OCI-LY1 (cell line): ENCODE measurements at regions not wholly inside any gene's neighbourhood (a gene's known extent, or its start where the extent isn't known, plus 50 kb on each side); places are given as distances from the start of the nearest gene placed in this dataset.

Source experiments
- H2AFZ ChIP-seq: fragments of 200-600 bp; sonication (generic), shearing (Covaris generic); 2 replicates; pipeline ENCODE4 v1.6.0; 2014; ENCODE audit warnings: antibody characterized with exemption, mild to moderate bottlenecking, low read length
- H3F3A ChIP-seq: fragments of 200-600 bp; sonication (generic), shearing (Covaris generic); 2 replicates; pipeline ENCODE4 v1.6.0; 2014; ENCODE audit warnings: mild to moderate bottlenecking, antibody characterized with exemption, low read length, moderate library complexity; ENCODE audit not compliant: insufficient read depth
- H3K27ac ChIP-seq: fragments of 200-600 bp; sonication (generic); 2 replicates; pipeline ENCODE4 v1.5.1; 2014; ENCODE audit warnings: low read length, mixed run types, mild to moderate bottlenecking, low read depth; ENCODE audit not compliant: poor library complexity, severe bottlenecking
- H3K27me3 ChIP-seq: fragments of 200-600 bp; sonication (generic); 2 replicates; pipeline ENCODE4 v1.6.0; 2014; ENCODE audit warnings: antibody characterized with exemption, mild to moderate bottlenecking, low read length, moderate library complexity; ENCODE audit not compliant: insufficient read depth
- H3K36me3 ChIP-seq: fragments of 200-600 bp; sonication (generic); 2 replicates; pipeline ENCODE4 v1.6.1; 2014; ENCODE audit warnings: mild to moderate bottlenecking, antibody characterized with exemption, low read length, moderate library complexity, mixed read lengths; ENCODE audit not compliant: insufficient read depth
- H3K4me1 ChIP-seq: fragments of 200-600 bp; sonication (generic); 2 replicates; pipeline ENCODE4 v1.5.1; 2014; ENCODE audit warnings: mild to moderate bottlenecking, low read length, moderate library complexity; ENCODE audit not compliant: insufficient read depth, severe bottlenecking
- H3K4me2 ChIP-seq: fragments of 200-600 bp; sonication (generic), shearing (Covaris generic); 2 replicates; pipeline ENCODE4 v1.6.1; 2014; ENCODE audit warnings: low read length
- H3K4me3 ChIP-seq: fragments of 200-600 bp; sonication (generic); 2 replicates; pipeline ENCODE4 v1.5.1; 2014; ENCODE audit warnings: low read length, low read depth, mild to moderate bottlenecking, mixed read lengths; ENCODE audit not compliant: poor library complexity, severe bottlenecking
- H3K79me2 ChIP-seq: fragments of 200-600 bp; shearing (Covaris generic); 2 replicates; pipeline ENCODE4 v1.6.1; 2016; ENCODE audit warnings: mixed run types, low read length, mixed read lengths; ENCODE audit not compliant: insufficient read depth
- H3K9ac ChIP-seq: fragments of 200-600 bp; sonication (generic), shearing (Covaris generic); 2 replicates; pipeline ENCODE4 v1.6.1; 2014; ENCODE audit warnings: mild to moderate bottlenecking, low read length, mixed read lengths
- H3K9me2 ChIP-seq: fragments of 200-600 bp; sonication (generic), shearing (Covaris generic); 2 replicates; pipeline ENCODE4 v1.6.1; 2014; ENCODE audit warnings: low read depth, mild to moderate bottlenecking, low read length, mixed read lengths
- H3K9me3 ChIP-seq: fragments of 200-600 bp; shearing (Covaris generic); 2 replicates; pipeline ENCODE4 v1.6.1; 2014; ENCODE audit warnings: low read length, mixed read lengths
- H4K20me1 ChIP-seq: fragments of 200-600 bp; sonication (generic), shearing (Covaris generic); 2 replicates; pipeline ENCODE4 v1.6.0; 2016; ENCODE audit warnings: mild to moderate bottlenecking, low read length; ENCODE audit not compliant: insufficient read depth
- CTCF ChIP-seq: fragments of 200-600 bp; sonication (generic), shearing (Covaris generic); IDR thresholded peaks from 2 replicates; pipeline ENCODE4 v1.5.1; 2017; ENCODE audit warnings: mild to moderate bottlenecking, antibody characterized with exemption, low read length, moderate library complexity, mixed read lengths
- EZH2 ChIP-seq: fragments of 200-600 bp; sonication (generic), shearing (Covaris generic); IDR thresholded peaks from 2 replicates; pipeline ENCODE4 v1.8.0; 2017; ENCODE audit warnings: borderline replicate concordance, mixed run types, mild to moderate bottlenecking, antibody characterized with exemption, low read length, moderate library complexity, mixed read lengths

GRCh38 chr5:174609116-174609515 lies 115.3 kb upstream of the MSX2 start:
- H3K4me3 ChIP-seq = no peak overlapping the region
- no peaks in the 10 kb centered on the region for H4K20me1 ChIP-seq
- no peak overlapping the region for H2AFZ ChIP-seq
- no peaks in the 10 kb centered on the region for H3F3A ChIP-seq
- no peaks in the 10 kb centered on the region for H3K79me2 ChIP-seq
- no peaks in the 10 kb centered on the region for H3K9me3 ChIP-seq
- H3K36me3 ChIP-seq = no peaks in the 10 kb centered on the region
- H3K4me2 ChIP-seq = no peak overlapping the region
- H3K27ac ChIP-seq = no peak overlapping the region
- H3K27me3 ChIP-seq = no peaks in the 10 kb centered on the region
- TF ChIP-seq CTCF (no peak), EZH2 (no peak)
- no peaks in the 10 kb centered on the region for H3K9me2 ChIP-seq
- H3K4me1 ChIP-seq = no peaks in the 10 kb centered on the region
- H3K9ac ChIP-seq = no peak overlapping the region

- no peaks in the 10 kb centered on the region for H3F3A ChIP-seq
- H3K9me3 ChIP-seq = no peaks in the 10 kb centered on the region
- no peaks in the 10 kb centered on the region for H3K36me3 ChIP-seq
- H3K4me2 ChIP-seq = no peak overlapping the region
- no peak overlapping the region for H3K4me3 ChIP-seq
- H3K79me2 ChIP-seq = no peaks in the 10 kb centered on the region
- no peak overlapping the region for H3K9ac ChIP-seq
- no peaks in the 10 kb centered on the region for H3K27me3 ChIP-seq
- H3K4me1 ChIP-seq = no peaks in the 10 kb centered on the region
- H2AFZ ChIP-seq = no peak overlapping the region
- no peak overlapping the region for H3K27ac ChIP-seq
- TF ChIP-seq EZH2 = no peak
- no peak for TF ChIP-seq CTCF
- H4K20me1 ChIP-seq = no peaks in the 10 kb centered on the region
- H3K9me2 ChIP-seq = no peaks in the 10 kb centered on the region
Observed at GRCh38 chr5:174610968-174611367, 113.4 kb upstream of the MSX2 start.

- TF ChIP-seq CTCF (no peak), EZH2 (no peak)
- no peaks in the 10 kb centered on the region for H3K36me3 ChIP-seq
- H3K79me2 ChIP-seq = no peaks in the 10 kb centered on the region
- H3K4me1 ChIP-seq = no peaks in the 10 kb centered on the region
- no peak overlapping the region for H3K9ac ChIP-seq
- H2AFZ ChIP-seq = no peak overlapping the region
- no peak overlapping the region for H3K4me2 ChIP-seq
- no peak overlapping the region for H3K4me3 ChIP-seq
- no peaks in the 10 kb centered on the region for H3K9me2 ChIP-seq
- H4K20me1 ChIP-seq = no peaks in the 10 kb centered on the region
- H3K27ac ChIP-seq = no peak overlapping the region
- no peaks in the 10 kb centered on the region for H3F3A ChIP-seq
- no peaks in the 10 kb centered on the region for H3K9me3 ChIP-seq
- H3K27me3 ChIP-seq = no peaks in the 10 kb centered on the region
Observed at GRCh38 chr5:174612686-174613085, 111.7 kb upstream of the MSX2 start.
